Ascending aorta (tissue), 2 donors: ENCODE measurements at regions not wholly inside any gene's neighbourhood (a gene's known extent, or its start where the extent isn't known, plus 50 kb on each side); places are given as distances from the start of the nearest gene placed in this dataset.

Source experiments
- DNase-seq, 2 donors: peaks; one replicate each; pipeline ENCODE4 v3.0.0-alpha.2; 2019; ENCODE audit warnings: low spot score in 2 of 2
- H3K27ac ChIP-seq, 2 donors: fragments of 200-600 bp; sonication (generic); one replicate each; pipeline ENCODE4 v1.5.1; 2016 to 2017; ENCODE audit warnings: mild to moderate bottlenecking in 1 of 2
- H3K27me3 ChIP-seq: fragments of 200-600 bp; sonication (generic); one replicate; pipeline ENCODE4 v1.5.1; 2017
- H3K36me3 ChIP-seq, 2 donors: fragments of 200-600 bp; sonication (generic); one replicate each; pipeline ENCODE4 v1.5.1; 2016
- H3K4me1 ChIP-seq, 2 donors: fragments of 200-600 bp; sonication (generic); one replicate each; pipeline ENCODE4 v1.5.1; 2016 to 2017; ENCODE audit warnings: mild to moderate bottlenecking in 1 of 2
- H3K4me3 ChIP-seq, 2 donors: fragments of 200-600 bp; sonication (generic); one replicate each; pipeline ENCODE4 v1.5.1; 2016 to 2017; ENCODE audit warnings: mild to moderate bottlenecking in 1 of 2
- H3K9me3 ChIP-seq, 2 donors: fragments of 200-600 bp; sonication (generic); one replicate each; pipeline ENCODE4 v1.5.1; 2016
- CTCF ChIP-seq, 3 experiments: fragments of 200-600 bp in 2 of 3; fragments of 450-650 bp in 1 of 3; sonication (generic) in 2 of 3; IDR thresholded peaks; one replicate each; pipeline ENCODE4 v1.5.1; 2016 to 2019; ENCODE audit warnings: antibody characterized with exemption in 3 of 3, mild to moderate bottlenecking in 1 of 3, moderate library complexity in 1 of 3
- intact Hi-C: fragments of 100-400 bp; cut with DNase I; formaldehyde crosslinking; loops from one replicate; pipeline ENCODE4 v1.15.1; 2023

- Histone ChIP-seq H3K36me3 (no peaks in the 10 kb centered on the region), H3K27me3 (no peaks in the 10 kb centered on the region), H3K4me3 (no peak overlapping the region), H3K4me1 (peaks cover 0 to 5% of the 10 kb centered on the region in 2 donors), H3K9me3 (no peaks in the 10 kb centered on the region), H3K27ac (no peak overlapping the region)
- no peak for TF ChIP-seq CTCF (IDR thresholded peaks at IDR 0.05)
- no peak for DNase-seq
- intact Hi-C loops, result no loop called here
Observed at GRCh38 chr10:112895292-112895691, 54.8 kb upstream of the TCF7L2 start.

DNA sequence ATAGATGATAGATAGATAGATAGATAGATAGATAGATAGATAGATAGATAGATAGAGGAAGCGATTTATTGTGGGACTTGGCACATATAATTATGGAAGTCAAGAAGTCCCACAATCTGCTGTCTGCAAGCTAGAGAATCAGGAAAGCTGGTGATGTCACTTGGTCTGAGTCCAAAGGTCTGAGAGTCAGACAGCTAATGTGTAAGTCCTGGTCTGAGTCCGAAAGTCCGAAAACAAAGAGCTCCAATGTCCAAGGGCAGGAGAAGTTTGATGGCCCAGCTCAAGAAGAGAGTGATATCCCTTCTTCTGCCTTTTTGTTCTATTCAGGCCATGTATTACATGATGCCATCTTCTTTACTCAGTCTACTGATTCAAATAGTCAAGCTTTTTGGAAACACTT is 53.8 kb upstream of the TCF7L2 start:
- intact Hi-C loops, result no loop called here
- H3K36me3 ChIP-seq, result no peaks in the 10 kb centered on the region
- no peaks in the 10 kb centered on the region for H3K9me3 ChIP-seq
- no peak overlapping the region for H3K4me3 ChIP-seq
- H3K27me3 ChIP-seq, result no peaks in the 10 kb centered on the region
- H3K27ac ChIP-seq, result no peak overlapping the region
- DNase-seq, result no peak
- H3K4me1 ChIP-seq, result peaks cover 0 to 5% of the 10 kb centered on the region in 2 donors
- TF ChIP-seq CTCF (IDR thresholded peaks at IDR 0.05), result no peak

DNA sequence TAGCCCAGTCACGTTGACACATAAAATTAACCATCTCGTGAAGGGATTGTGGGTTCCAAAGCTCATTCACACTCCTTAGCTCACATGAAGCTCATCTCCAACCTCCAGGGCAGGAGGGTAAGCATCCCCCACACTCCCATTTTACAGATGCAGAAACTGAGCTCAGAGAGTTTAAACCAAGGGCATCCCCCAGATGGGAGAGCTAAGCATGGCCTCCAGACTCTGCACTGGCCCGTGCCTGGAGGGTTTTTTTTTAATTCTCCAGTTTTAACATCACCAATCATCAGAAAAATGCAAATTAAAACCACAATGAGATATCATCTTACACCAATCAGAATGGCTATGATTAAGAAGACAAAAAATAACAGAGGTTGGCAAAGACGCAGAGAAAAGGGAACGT is 53.3 kb upstream of the TCF7L2 start:
- intact Hi-C loops, result no loop called here
- DNase-seq, result no peak
- no peak overlapping the region for H3K27ac ChIP-seq
- H3K9me3 ChIP-seq, result no peaks in the 10 kb centered on the region
- H3K4me3 ChIP-seq, result no peak overlapping the region
- peaks cover 0 to 5% of the 10 kb centered on the region in 2 donors for H3K4me1 ChIP-seq
- no peaks in the 10 kb centered on the region for H3K27me3 ChIP-seq
- TF ChIP-seq CTCF (IDR thresholded peaks at IDR 0.05), result no peak
- no peaks in the 10 kb centered on the region for H3K36me3 ChIP-seq

DNA sequence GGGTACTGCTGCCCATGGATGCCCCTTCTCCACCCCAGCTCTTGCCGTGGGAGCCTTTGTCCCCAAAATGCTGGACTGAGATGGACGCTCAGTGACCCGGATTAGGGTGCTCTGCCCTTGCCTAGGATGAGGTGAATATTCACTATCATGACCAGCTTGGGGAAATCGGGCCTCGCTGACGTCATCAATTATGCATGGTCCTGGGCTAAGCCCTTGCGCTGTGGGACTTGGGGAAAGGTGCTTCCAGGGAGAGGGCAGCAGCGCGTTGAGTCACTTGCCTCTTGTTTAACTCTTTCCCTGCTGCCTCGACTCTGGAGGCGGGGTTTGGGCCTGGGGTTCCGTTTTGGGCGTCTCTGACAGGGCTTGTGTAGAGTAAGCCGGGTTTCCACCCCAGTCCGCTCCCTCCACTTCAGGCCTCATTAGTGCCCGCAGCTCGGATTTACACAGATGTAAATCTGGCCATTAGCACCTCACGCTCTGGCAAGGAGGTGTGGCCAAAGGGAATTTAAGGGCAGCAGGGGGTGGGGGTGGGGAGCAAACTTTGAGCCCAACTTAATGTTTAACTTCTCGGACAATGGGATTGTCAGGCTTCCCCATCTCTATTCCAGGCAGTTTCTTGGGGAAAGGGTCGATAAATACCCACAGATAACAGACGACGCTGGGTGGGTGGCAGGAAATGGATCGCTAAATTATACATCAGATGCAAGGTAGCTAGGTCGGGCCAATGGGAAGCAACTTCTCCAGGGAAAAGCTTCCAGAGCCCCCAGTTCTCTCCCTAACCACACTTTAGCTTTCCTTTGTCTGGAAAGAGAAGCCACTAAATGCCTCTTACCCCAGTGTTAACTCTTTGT is 51.3 kb upstream of the TCF7L2 start:
- Histone ChIP-seq H3K4me3 (peak overlapping the region in 1 of 2 donors; percentile 41), H3K27me3 (no peaks in the 10 kb centered on the region), H3K36me3 (no peaks in the 10 kb centered on the region), H3K9me3 (no peaks in the 10 kb centered on the region), H3K4me1 (peaks cover 0 to 5% of the 10 kb centered on the region in 2 donors), H3K27ac (no peak overlapping the region)
- no peak for TF ChIP-seq CTCF (IDR thresholded peaks at IDR 0.05)
- intact Hi-C loops, result no loop called here
- DNase-seq, result peak in 1 of 2 donors; percentile 62

- intact Hi-C loops, result no loop called here
- Histone ChIP-seq H3K9me3 (no peaks in the 10 kb centered on the region), H3K36me3 (no peaks in the 10 kb centered on the region), H3K27me3 (no peaks in the 10 kb centered on the region), H3K27ac (no peak overlapping the region), H3K4me3 (peak overlapping the region in 1 of 2 donors; percentile 41), H3K4me1 (peaks cover 0 to 5% of the 10 kb centered on the region in 2 donors)
- no peak for DNase-seq
- TF ChIP-seq CTCF (IDR thresholded peaks at IDR 0.05), result no peak
Observed at GRCh38 chr10:112899391-112900065, 50.5 kb upstream of the TCF7L2 start.
